Astrocyte (in vitro differentiated cells and primary cell): ENCODE measurements at regions not wholly inside any gene's neighbourhood (a gene's known extent, or its start where the extent isn't known, plus 50 kb on each side); places are given as distances from the start of the nearest gene placed in this dataset.

ENCODE experiments used
- DNase-seq: peaks from one replicate; pipeline ENCODE4 v3.0.0-alpha.2; 2010; ENCODE audit warnings: low read depth
- FAIRE-seq: peaks from 2 replicates; lab custom pipeline; 2011; peaks lifted over from hg19 to GRCh38; lab: Jason Lieb, UNC
- H2AFZ ChIP-seq: 2 replicates; pipeline ENCODE4 v1.6.0; 2012; ENCODE audit warnings: low read depth, low read length, inconsistent platforms
- H3K27ac ChIP-seq: 2 replicates; pipeline ENCODE4 v1.5.1; 2011; ENCODE audit warnings: low read depth, low read length, inconsistent platforms
- H3K27me3 ChIP-seq: 2 replicates; pipeline ENCODE4 v1.6.0; 2011; ENCODE audit warnings: low read length, inconsistent platforms; ENCODE audit not compliant: insufficient read depth
- H3K36me3 ChIP-seq: 2 replicates; pipeline ENCODE4 v1.5.1; 2011; ENCODE audit warnings: low read length, inconsistent platforms; ENCODE audit not compliant: insufficient read depth
- H3K4me1 ChIP-seq: 2 replicates; pipeline ENCODE4 v1.5.1; 2011; ENCODE audit warnings: low read length, inconsistent platforms; ENCODE audit not compliant: insufficient read depth
- H3K4me2 ChIP-seq: 2 replicates; pipeline ENCODE4 v1.6.0; 2012; ENCODE audit warnings: low read length, inconsistent platforms
- H3K4me3 ChIP-seq: 2 replicates; pipeline ENCODE4 v1.5.1; 2011; ENCODE audit warnings: low read depth, mild to moderate bottlenecking, low read length, inconsistent platforms; ENCODE audit not compliant: insufficient read depth
- H3K79me2 ChIP-seq: 2 replicates; pipeline ENCODE4 v1.6.0; 2012; ENCODE audit warnings: mild to moderate bottlenecking, low read length, inconsistent platforms; ENCODE audit not compliant: insufficient read depth
- H3K9ac ChIP-seq: 2 replicates; pipeline ENCODE4 v1.6.0; 2012; ENCODE audit warnings: mild to moderate bottlenecking, low read length, inconsistent platforms
- H3K9me3 ChIP-seq: 2 replicates; pipeline ENCODE4 v1.5.1; 2012; ENCODE audit warnings: low read depth, mild to moderate bottlenecking, low read length, inconsistent platforms; ENCODE audit not compliant: insufficient read depth
- H4K20me1 ChIP-seq: 2 replicates; pipeline ENCODE4 v1.6.0; 2012; ENCODE audit warnings: low read length, inconsistent platforms; ENCODE audit not compliant: insufficient read depth
- H3K27ac Mint-ChIP-seq: one replicate; pipeline ENCODE4 v1.8.0; 2021; ENCODE audit warnings: mild to moderate bottlenecking, mixed read lengths; ENCODE audit not compliant: unreplicated experiment
- H3K27me3 Mint-ChIP-seq: one replicate; pipeline ENCODE4 v1.8.0; 2021; ENCODE audit warnings: low read depth, mixed read lengths; ENCODE audit not compliant: unreplicated experiment
- H3K36me3 Mint-ChIP-seq: one replicate; pipeline ENCODE4 v1.8.0; 2021; ENCODE audit warnings: low read depth, mixed read lengths; ENCODE audit not compliant: unreplicated experiment
- H3K4me1 Mint-ChIP-seq: one replicate; pipeline ENCODE4 v1.8.0; 2021; ENCODE audit warnings: low read depth, mixed read lengths; ENCODE audit not compliant: unreplicated experiment
- H3K4me3 Mint-ChIP-seq: one replicate; pipeline ENCODE4 v1.8.0; 2021; ENCODE audit warnings: mild to moderate bottlenecking, moderate library complexity, mixed read lengths; ENCODE audit not compliant: unreplicated experiment
- H3K9me3 Mint-ChIP-seq: one replicate; pipeline ENCODE4 v1.8.0; 2021; ENCODE audit warnings: mild to moderate bottlenecking, mixed read lengths; ENCODE audit not compliant: unreplicated experiment
- CTCF ChIP-seq: IDR thresholded peaks from 2 replicates; pipeline ENCODE4 v1.5.1; 2011; ENCODE audit warnings: low read depth, mild to moderate bottlenecking, inconsistent platforms, low read length, moderate library complexity; ENCODE audit not compliant: insufficient read depth
- EZH2 ChIP-seq: IDR thresholded peaks from 2 replicates; pipeline ENCODE4 v1.6.1; 2012; ENCODE audit warnings: mild to moderate bottlenecking, low read length, inconsistent platforms; ENCODE audit not compliant: insufficient read depth

GRCh38 chr12:113634474-113634873 is 162.8 kb upstream of the LHX5 start:
- H3K79me2 ChIP-seq: no peaks in the 10 kb centered on the region
- H3K4me3 ChIP-seq: no peak overlapping the region
- no peak overlapping the region for H3K4me2 ChIP-seq
- no peaks in the 10 kb centered on the region for H3K4me1 ChIP-seq
- peaks cover 9% of the 10 kb centered on the region for H3K9me3 Mint-ChIP-seq
- H3K27ac Mint-ChIP-seq: no peak overlapping the region
- no peak for DNase-seq
- no peaks in the 10 kb centered on the region for H3K36me3 ChIP-seq
- H3K9me3 ChIP-seq: peaks cover 6% of the 10 kb centered on the region
- no peak overlapping the region for H3K4me3 Mint-ChIP-seq
- no peaks in the 10 kb centered on the region for H3K4me1 Mint-ChIP-seq
- no peaks in the 10 kb centered on the region for H3K36me3 Mint-ChIP-seq
- TF ChIP-seq EZH2 (no peak), CTCF (no peak)
- no peak overlapping the region for H3K9ac ChIP-seq
- H2AFZ ChIP-seq: no peak overlapping the region
- H3K27ac ChIP-seq: no peak overlapping the region
- no peak for FAIRE-seq
- H3K27me3 ChIP-seq: peaks cover 6% of the 10 kb centered on the region
- H3K27me3 Mint-ChIP-seq: peaks cover 40% of the 10 kb centered on the region
- no peaks in the 10 kb centered on the region for H4K20me1 ChIP-seq

- Mint-ChIP-seq H3K36me3 (no peaks in the 10 kb centered on the region), H3K4me1 (no peaks in the 10 kb centered on the region), H3K27ac (no peak overlapping the region), H3K27me3 (peaks cover 33% of the 10 kb centered on the region), H3K9me3 (peaks cover 12% of the 10 kb centered on the region), H3K4me3 (no peak overlapping the region)
- no peaks in the 10 kb centered on the region for H3K79me2 ChIP-seq
- peaks cover 6% of the 10 kb centered on the region for H3K27me3 ChIP-seq
- no peaks in the 10 kb centered on the region for H3K36me3 ChIP-seq
- no peaks in the 10 kb centered on the region for H4K20me1 ChIP-seq
- no peak overlapping the region for H3K4me3 ChIP-seq
- DNase-seq (no peak), FAIRE-seq (no peak)
- H3K27ac ChIP-seq: no peak overlapping the region
- H2AFZ ChIP-seq: no peak overlapping the region
- peaks cover 6% of the 10 kb centered on the region for H3K9me3 ChIP-seq
- H3K9ac ChIP-seq: no peak overlapping the region
- no peaks in the 10 kb centered on the region for H3K4me1 ChIP-seq
- no peak for TF ChIP-seq CTCF
- no peak for TF ChIP-seq EZH2
- no peak overlapping the region for H3K4me2 ChIP-seq
Observed at GRCh38 chr12:113633678-113634332, 162.1 kb upstream of the LHX5 start.

- Mint-ChIP-seq H3K27ac (no peak overlapping the region), H3K4me1 (no peaks in the 10 kb centered on the region), H3K36me3 (no peaks in the 10 kb centered on the region), H3K4me3 (no peak overlapping the region), H3K9me3 (peaks cover 20% of the 10 kb centered on the region), H3K27me3 (peaks cover 21% of the 10 kb centered on the region)
- no peak overlapping the region for H3K9ac ChIP-seq
- TF ChIP-seq EZH2 (no peak), CTCF (no peak)
- peaks cover 6% of the 10 kb centered on the region for H3K9me3 ChIP-seq
- H3K4me3 ChIP-seq: no peak overlapping the region
- H3K4me1 ChIP-seq: no peaks in the 10 kb centered on the region
- FAIRE-seq (no peak), DNase-seq (no peak)
- H4K20me1 ChIP-seq: no peaks in the 10 kb centered on the region
- H3K36me3 ChIP-seq: no peaks in the 10 kb centered on the region
- no peaks in the 10 kb centered on the region for H3K79me2 ChIP-seq
- no peak overlapping the region for H2AFZ ChIP-seq
- H3K4me2 ChIP-seq: no peak overlapping the region
- H3K27ac ChIP-seq: no peak overlapping the region
- no peaks in the 10 kb centered on the region for H3K27me3 ChIP-seq
Observed at GRCh38 chr12:113630625-113631024, 159.0 kb upstream of the LHX5 start.
